Rectal smooth muscle tissue (tissue), 1 donor: ENCODE measurements at regions not wholly inside any gene's neighbourhood (a gene's known extent, or its start where the extent isn't known, plus 50 kb on each side); places are given as distances from the start of the nearest gene placed in this dataset.

Source experiments
- H3K27ac ChIP-seq: one replicate; pipeline ENCODE4 v1.7.0; 2013; ENCODE audit warnings: low read depth, low read length, inconsistent platforms
- H3K27me3 ChIP-seq: one replicate; pipeline ENCODE4 v1.7.0; 2013; ENCODE audit warnings: low read length; ENCODE audit not compliant: control insufficient read depth, insufficient read depth
- H3K36me3 ChIP-seq: one replicate; pipeline ENCODE4 v1.7.0; 2013; ENCODE audit warnings: low read length; ENCODE audit not compliant: control insufficient read depth, insufficient read depth
- H3K4me1 ChIP-seq: one replicate; pipeline ENCODE4 v1.7.0; 2013; ENCODE audit warnings: low read length; ENCODE audit not compliant: control insufficient read depth, insufficient read depth
- H3K4me3 ChIP-seq: one replicate; pipeline ENCODE4 v1.7.0; 2013; ENCODE audit warnings: low read length
- H3K9ac ChIP-seq: one replicate; pipeline ENCODE4 v1.7.0; 2013; ENCODE audit warnings: low read length

DNA sequence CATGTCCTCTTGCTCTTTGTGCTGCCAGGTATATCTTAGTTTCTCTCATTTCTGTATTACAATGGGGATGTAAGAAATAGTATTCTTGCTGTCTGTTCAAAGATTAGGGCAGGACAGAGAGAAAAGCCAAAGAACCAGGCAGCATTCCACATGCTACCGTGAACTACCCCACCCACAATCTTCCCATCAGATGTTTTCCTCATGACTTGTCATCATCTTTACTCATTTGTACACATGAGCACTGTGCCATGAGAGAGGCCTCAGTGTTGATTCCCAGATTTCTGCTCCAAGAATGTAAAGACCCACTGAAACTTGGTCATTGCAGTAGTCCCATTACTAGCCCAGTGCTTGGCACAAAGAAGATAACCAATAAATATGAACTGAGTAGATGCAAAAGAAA is 354.6 kb upstream of the RASGEF1B start:
- Histone ChIP-seq H3K36me3 (no peaks in the 10 kb centered on the region), H3K4me3 (no peak overlapping the region), H3K27me3 (no peaks in the 10 kb centered on the region), H3K27ac (no peak overlapping the region), H3K4me1 (no peaks in the 10 kb centered on the region), H3K9ac (no peak overlapping the region)

- Histone ChIP-seq H3K27ac (no peak overlapping the region), H3K36me3 (no peaks in the 10 kb centered on the region), H3K4me1 (peaks cover 2% of the 10 kb centered on the region), H3K27me3 (no peaks in the 10 kb centered on the region), H3K4me3 (no peak overlapping the region), H3K9ac (no peak overlapping the region)
Observed at GRCh38 chr4:81818385-81818920, 346.7 kb upstream of the RASGEF1B start.

DNA sequence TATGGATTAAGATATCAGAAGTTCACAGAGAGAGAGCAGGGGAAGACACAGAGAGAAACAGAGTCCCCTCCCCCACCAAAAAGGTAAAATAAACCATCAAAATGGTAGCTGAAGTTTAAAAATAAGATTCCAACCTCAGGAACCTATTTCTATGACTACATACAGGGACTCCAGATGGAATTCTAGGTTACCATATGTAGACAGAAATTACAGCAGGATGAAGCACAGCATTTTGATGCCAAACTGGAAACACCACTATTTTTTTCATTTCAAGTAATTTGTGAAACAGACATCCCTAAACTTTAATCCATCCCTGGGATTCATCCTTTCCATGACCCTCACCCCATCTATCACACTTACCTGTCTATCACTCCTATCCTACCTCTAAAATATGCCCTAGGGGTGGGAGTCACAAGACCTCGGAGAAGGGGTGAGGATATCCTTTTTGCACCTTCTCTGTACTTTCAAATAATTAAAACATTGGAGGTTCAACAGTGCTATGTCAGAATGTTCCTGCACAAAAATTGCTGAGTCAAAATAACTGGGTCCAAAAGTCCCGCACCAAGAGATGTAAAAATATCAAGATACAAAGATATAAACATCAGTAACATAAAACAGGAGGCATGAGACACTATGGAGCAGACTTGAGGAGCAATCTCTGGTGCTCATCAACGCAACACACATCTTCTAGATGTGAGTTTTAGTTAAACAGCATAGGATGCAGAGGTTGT is 344.5 kb upstream of the RASGEF1B start:
- Histone ChIP-seq H3K36me3 (no peaks in the 10 kb centered on the region), H3K4me3 (no peak overlapping the region), H3K4me1 (peaks cover 2% of the 10 kb centered on the region), H3K9ac (no peak overlapping the region), H3K27ac (no peak overlapping the region), H3K27me3 (no peaks in the 10 kb centered on the region)

DNA sequence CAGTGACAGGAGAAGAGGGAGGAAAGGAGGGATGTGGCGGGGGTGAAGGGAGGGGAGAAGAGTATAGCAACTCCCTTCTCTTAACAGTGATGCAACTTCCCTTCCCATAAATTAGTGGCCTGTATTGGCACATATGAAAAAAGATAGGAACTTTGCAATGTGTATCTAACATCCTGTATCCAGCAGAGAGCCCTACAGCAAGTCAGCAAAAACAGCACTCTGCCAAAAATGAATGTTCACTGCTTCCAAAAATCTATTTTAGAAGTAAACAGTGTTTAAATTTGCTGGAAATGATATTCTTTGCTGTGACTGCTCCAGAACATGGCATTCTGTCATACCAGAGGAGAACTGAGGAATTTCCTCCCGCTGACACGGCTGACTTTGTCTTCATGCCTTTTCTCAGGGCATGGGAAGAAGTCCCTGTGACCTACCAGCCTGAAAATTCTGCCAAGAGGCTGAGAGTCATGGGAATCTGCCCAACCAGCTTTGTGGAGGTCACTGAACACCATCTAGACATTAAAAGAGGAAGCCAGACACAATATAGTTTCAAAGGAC is 343.4 kb upstream of the RASGEF1B start:
- H3K4me1 ChIP-seq = peaks cover 2% of the 10 kb centered on the region
- no peaks in the 10 kb centered on the region for H3K27me3 ChIP-seq
- H3K4me3 ChIP-seq = no peak overlapping the region
- no peak overlapping the region for H3K9ac ChIP-seq
- H3K36me3 ChIP-seq = no peaks in the 10 kb centered on the region
- no peak overlapping the region for H3K27ac ChIP-seq

DNA sequence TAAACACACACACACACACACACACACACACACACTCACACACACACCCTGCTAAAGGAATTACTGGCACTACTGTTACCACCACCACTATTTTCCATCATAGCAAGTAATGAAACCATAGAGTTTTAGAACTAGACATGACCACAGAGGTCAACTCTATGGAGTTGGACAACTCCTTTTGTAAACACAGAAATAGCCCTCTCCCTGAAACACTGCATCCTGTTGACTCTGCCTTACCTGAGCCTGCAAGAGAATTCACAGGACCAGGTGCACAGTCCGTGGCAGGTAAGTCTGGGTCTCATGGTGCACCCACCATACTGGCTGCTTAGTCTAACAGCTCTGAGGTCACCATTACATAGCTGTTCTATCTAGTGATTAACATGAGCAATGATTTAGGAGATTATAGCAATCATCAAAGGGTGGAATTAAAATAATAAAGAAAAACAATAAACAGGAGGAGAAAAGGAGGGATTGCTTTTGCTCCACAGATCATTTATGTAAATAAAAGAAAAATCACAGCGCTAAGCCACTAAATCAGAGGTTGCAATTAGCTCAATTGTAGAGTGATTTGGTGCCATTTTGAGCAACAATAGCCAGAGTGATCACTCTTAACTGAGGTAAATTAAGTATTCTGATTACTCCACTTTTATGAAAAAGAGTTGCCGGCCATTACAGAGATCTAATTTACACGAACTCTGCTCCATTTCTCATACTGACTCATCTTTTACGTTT is 340.0 kb upstream of the RASGEF1B start:
- H3K4me1 ChIP-seq = peaks cover 2% of the 10 kb centered on the region
- H3K4me3 ChIP-seq = no peak overlapping the region
- no peak overlapping the region for H3K9ac ChIP-seq

DNA sequence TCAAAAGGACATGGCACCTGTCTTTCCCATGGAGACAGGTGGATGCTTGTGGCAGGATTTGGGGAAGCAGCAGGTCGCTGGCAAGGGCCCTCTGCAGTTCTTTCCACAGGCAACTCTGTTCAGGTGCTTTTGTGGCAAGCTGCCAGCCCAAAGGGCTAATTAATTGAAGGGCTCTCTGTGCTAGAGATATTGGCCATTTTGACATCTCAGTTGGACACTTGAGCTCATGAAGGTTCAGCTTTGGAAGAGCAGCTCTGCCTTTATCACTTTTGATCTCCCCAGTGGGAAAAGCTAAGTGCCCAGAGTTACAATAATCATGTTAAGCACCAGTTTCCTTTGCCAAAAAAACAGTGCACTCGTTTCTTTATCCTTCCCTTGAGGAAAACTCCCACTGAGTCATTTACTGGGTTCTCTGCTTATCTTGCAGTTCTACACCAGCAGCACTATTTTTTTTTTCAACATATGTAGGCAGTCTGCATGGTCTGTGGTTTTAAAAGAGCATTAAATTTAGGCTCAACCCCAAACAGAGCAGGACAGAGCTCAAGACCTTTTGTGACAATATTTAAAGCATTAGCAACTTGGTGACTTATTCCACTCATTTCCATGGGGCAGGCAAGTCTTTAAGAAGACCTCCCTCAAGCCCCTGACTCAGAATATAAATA is 336.4 kb upstream of the RASGEF1B start:
- Histone ChIP-seq H3K27me3 (no peaks in the 10 kb centered on the region), H3K4me3 (no peak overlapping the region), H3K4me1 (no peaks in the 10 kb centered on the region), H3K27ac (no peak overlapping the region), H3K36me3 (no peaks in the 10 kb centered on the region), H3K9ac (no peak overlapping the region)

More for the DNA sequence above, 340.0 kb upstream of the RASGEF1B start:
- Histone ChIP-seq H3K27ac (no peak overlapping the region), H3K27me3 (no peaks in the 10 kb centered on the region), H3K36me3 (no peaks in the 10 kb centered on the region)

GRCh38 chr4:81807386-81807785 is 335.7 kb upstream of the RASGEF1B start:
- H3K9ac ChIP-seq = no peak overlapping the region
- no peaks in the 10 kb centered on the region for H3K27me3 ChIP-seq
- no peaks in the 10 kb centered on the region for H3K36me3 ChIP-seq
- H3K4me3 ChIP-seq = no peak overlapping the region
- H3K4me1 ChIP-seq = no peaks in the 10 kb centered on the region
- H3K27ac ChIP-seq = no peak overlapping the region

DNA sequence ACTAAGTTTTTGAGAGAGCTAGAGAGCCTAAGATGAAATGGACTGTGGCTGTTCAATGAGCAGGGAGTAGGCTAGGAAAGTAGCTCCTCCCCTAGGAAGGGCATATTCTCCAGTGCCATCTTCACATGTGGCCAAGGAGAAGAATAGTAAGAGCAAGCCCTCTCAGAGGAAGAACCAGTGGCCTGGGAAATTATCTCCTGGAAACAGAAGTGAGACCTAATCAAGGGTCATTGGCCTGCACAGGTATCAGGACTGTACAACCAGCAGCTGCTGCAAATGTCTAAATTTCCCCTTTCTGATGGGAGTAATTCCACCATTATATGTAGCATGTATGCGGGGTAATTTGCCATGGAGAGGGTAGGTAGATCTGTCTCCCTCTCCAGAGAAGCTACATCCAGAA is 334.8 kb upstream of the RASGEF1B start:
- no peaks in the 10 kb centered on the region for H3K27me3 ChIP-seq
- no peaks in the 10 kb centered on the region for H3K36me3 ChIP-seq

GRCh38 chr4:81804849-81805248 is 333.1 kb upstream of the RASGEF1B start:
- Histone ChIP-seq H3K27ac (no peak overlapping the region), H3K36me3 (no peaks in the 10 kb centered on the region), H3K4me3 (no peak overlapping the region), H3K4me1 (no peaks in the 10 kb centered on the region), H3K27me3 (no peaks in the 10 kb centered on the region), H3K9ac (no peak overlapping the region)

More for the DNA sequence above, 334.8 kb upstream of the RASGEF1B start:
- Histone ChIP-seq H3K4me3 (no peak overlapping the region), H3K4me1 (no peaks in the 10 kb centered on the region), H3K27ac (no peak overlapping the region), H3K9ac (no peak overlapping the region)

DNA sequence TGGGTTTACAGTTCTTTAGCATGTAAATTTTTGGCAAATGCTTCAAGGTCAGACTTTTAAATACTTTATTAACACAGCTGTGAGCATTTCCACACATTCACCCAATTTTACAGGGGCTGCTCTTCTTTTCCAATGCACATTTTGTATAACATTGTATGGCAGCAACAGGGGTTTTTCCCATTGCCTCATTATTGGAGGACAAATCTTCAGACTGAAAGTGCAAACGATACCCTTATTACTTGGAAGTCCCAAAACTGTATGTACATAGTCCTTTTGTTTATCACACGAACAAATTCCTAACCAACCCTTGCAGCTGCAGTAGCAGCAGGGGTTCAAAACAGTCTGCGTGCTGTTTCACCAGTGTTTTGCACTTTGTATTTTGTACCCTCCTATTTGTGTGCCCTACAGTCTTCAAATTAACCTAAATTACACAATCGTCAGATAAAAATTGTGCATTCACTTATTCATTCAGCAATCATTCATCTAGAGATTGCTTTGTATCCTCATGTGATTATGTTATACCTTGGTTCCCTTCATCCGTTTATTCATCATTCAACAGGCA is 330.7 kb upstream of the RASGEF1B start:
- H3K9ac ChIP-seq = no peak overlapping the region

DNA sequence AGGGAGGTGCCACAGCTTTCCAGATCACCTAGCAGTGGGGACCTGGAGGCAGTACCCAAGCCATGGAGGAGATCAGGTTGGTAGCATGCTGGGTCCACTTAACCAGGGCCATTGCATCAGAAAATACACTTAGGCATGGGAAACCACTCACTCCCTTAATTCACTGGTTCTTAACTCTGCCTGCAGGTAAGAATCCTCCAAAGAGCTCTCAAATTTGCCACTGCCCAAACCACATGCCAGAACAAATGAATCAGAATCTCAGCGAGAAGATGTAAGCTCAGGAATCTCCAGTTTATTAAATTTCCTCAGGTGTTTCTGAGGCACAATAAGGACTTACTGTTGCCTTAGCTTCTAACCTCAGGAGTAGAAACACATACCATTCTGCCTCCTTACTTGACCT is 327.7 kb upstream of the RASGEF1B start:
- Histone ChIP-seq H3K4me3 (no peak overlapping the region), H3K4me1 (no peaks in the 10 kb centered on the region), H3K27ac (no peak overlapping the region), H3K36me3 (no peaks in the 10 kb centered on the region), H3K9ac (no peak overlapping the region), H3K27me3 (no peaks in the 10 kb centered on the region)

More for the DNA sequence above, 330.7 kb upstream of the RASGEF1B start:
- H3K4me1 ChIP-seq = no peaks in the 10 kb centered on the region
- no peak overlapping the region for H3K4me3 ChIP-seq
- no peaks in the 10 kb centered on the region for H3K36me3 ChIP-seq
- no peaks in the 10 kb centered on the region for H3K27me3 ChIP-seq
- no peak overlapping the region for H3K27ac ChIP-seq
